ENCODE measurements at regions not wholly inside any gene's neighbourhood (a gene's known extent, or its start where the extent isn't known, plus 50 kb on each side); places are given as distances from the start of the nearest gene placed in this dataset.
"Not testable (repeated sequence)": the region's sequence is repeated elsewhere in the genome, so short reads cannot be mapped to it uniquely, and the experiment has no call there.

DNA sequence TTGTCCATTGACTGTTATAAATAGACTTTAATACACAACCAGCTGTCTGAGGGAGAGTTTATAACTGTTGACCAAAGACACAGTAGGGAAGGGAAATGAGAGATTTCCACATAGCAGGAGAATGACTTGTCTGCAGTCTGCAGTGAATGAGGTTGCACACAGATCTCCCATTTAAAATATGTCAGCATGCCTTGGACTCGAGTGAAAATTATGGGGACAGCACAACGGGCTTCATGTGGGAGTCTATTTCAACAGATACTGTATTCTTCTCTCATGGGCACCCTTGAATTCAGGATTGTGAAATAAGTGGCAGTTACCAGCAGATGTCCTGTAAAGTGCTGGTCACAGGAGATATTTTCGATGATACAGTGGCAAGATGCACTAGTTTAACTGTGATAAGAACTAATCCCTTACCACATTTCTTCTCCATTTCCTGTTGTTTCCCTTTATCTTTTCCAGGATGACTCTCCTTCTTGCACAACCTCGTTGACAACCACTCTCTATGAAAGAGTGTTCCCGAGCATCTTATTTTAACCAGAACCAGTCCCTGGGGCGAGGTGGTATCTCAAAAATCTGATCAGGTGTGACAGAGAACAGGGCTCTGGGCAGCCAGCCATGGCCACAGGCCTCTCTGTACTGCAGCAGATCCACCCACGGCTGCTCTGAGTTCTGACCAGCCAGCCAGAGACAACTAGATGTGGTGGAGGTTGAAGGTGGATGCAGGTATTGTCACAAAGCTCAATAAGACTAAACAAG lies 51.5 kb upstream of the MAP3K1 start:
- DNase-seq (ENCODE audit: low spot score) = no peak
- intact Hi-C loops (cut with DNase I) = no loop called here

GRCh38 chr5:56763182-56763581 lies 52.2 kb upstream of the MAP3K1 start:
- intact Hi-C loops (cut with DNase I) = no loop called here
- DNase-seq (ENCODE audit: low spot score) = no peak

- DNase-seq (ENCODE audit: low spot score) = no peak
- intact Hi-C loops (cut with DNase I) = no loop called here
Observed at GRCh38 chr5:56761151-56761885, 54.0 kb upstream of the MAP3K1 start.

- intact Hi-C loops (cut with DNase I) = no loop called here
- DNase-seq (ENCODE audit: low spot score) = no peak
Observed at GRCh38 chr5:56760723-56761122, 54.6 kb upstream of the MAP3K1 start.

- no peak for DNase-seq (ENCODE audit: low spot score)
- intact Hi-C loops (cut with DNase I) = no loop called here
Observed at GRCh38 chr5:56759521-56760216, 55.7 kb upstream of the MAP3K1 start.

GRCh38 chr5:56757077-56757476 lies 58.3 kb upstream of the MAP3K1 start:
- no peak for DNase-seq (ENCODE audit: low spot score)
- intact Hi-C loops (cut with DNase I) = no loop called here

DNA sequence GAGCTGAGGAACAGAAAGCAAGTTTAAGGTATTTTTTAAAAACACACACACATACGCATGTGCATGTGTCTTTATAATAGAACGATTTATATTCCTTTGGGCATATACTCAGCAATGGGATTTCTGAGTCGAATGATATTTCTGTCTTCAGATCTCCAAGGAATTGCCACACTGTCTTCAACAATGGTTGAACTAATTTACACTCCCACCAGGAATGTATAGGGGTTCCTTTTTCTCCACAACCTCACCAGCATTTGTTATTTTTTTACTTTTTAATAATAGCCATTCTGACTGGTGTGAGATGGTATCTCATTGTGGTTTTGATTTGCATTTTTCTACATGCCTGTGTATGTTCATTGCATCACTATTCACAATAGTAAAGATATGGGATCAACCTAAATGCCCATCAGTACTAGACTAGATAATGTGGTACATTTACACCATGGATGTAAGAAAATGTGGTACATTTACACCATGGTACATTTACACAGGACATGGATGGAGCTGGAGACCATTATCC lies 60.3 kb upstream of the MAP3K1 start:
- DNase-seq (ENCODE audit: low spot score) = no peak
- intact Hi-C loops (cut with DNase I) = no loop called here

GRCh38 chr5:56753588-56753987 lies 61.8 kb upstream of the MAP3K1 start:
- DNase-seq (ENCODE audit: low spot score); intact Hi-C loops (cut with DNase I): not testable (repeated sequence)

GRCh38 chr5:56751572-56752313 lies 63.6 kb upstream of the MAP3K1 start:
- intact Hi-C loops (cut with DNase I) = no loop called here
- no peak for DNase-seq (ENCODE audit: low spot score)

GRCh38 chr5:56749842-56750241 lies 65.5 kb upstream of the MAP3K1 start:
- intact Hi-C loops (cut with DNase I) = no loop called here
- no peak for DNase-seq (ENCODE audit: low spot score)

DNA sequence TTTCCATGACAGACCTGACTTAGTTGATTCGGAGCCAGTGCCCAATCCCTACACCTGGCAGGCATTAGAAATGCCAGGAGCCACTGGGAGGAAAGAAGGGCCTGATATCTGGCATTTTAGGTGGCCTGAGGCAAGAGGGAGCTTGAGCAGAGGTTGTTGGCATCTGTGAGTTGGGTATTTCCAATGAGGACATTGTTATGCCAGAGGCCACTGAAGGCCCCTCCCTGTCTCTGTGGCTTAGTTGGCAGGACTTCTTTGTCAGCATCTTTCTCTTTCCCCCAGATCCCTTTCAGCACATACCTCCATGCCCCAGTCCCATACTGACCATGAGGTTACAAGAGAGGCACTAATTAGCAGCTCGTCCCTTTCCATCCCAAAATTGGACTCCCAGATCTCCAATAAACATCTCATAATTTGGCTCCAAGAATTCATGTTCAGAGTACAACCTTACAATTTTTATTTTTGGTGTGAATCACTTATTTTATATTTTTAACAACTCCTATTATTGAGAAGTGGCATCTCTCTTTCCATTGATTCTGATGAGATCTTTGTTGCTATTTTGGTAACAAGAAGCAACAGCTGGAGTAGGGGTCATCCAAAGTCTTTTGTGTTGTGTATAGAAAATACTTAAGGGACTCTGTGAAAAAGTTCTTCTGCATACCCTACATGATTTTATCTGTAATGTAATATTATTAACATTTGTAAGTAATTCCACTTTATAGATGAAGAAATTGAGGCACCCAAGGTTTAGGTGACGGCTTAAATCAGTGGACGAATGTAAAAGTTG lies 68.6 kb upstream of the MAP3K1 start:
- intact Hi-C loops (cut with DNase I) = no loop called here
- DNase-seq (ENCODE audit: low spot score) = no peak

- intact Hi-C loops (cut with DNase I) = no loop called here
- DNase-seq (ENCODE audit: low spot score) = no peak
Observed at GRCh38 chr5:56745864-56746263, 69.5 kb upstream of the MAP3K1 start.

GRCh38 chr5:56740868-56741267 lies 74.5 kb upstream of the MAP3K1 start:
- no peak for DNase-seq (ENCODE audit: low spot score)
- intact Hi-C loops (cut with DNase I) = no loop called here

GRCh38 chr5:56739990-56740389 lies 75.4 kb upstream of the MAP3K1 start:
- DNase-seq (ENCODE audit: low spot score) = no peak
- intact Hi-C loops (cut with DNase I) = no loop called here

DNA sequence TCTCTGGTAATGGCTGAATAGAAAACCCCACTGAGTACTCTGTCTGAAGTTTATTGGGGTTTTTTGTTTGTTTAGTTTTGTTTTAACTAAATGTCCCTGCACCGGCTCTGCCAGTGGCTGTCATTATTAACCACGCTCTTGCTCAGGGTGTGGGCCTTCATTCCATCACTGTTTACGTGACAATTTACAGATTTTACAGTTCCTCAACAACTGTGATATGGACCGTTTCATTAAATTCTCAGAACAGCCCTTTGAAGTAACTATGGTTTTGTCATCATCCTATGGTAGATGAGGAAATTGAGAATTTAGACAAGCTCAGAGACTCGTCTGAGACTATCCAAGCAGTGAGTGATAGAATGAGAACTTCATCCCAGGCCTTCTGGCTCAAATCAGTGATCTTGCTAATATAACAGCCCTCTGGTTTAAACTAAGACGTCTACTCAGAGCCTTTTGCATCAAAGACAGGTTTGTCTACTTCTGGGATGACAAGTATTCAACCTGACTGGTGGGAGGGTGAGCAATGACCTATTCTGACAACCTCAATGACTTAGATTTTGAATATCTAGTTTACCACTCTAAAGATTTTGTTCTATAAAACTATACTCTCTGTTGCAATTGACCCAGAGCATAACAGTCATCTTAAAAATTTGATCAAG lies 77.3 kb upstream of the MAP3K1 start:
- no peak for DNase-seq (ENCODE audit: low spot score)
- intact Hi-C loops (cut with DNase I) = no loop called here

DNA sequence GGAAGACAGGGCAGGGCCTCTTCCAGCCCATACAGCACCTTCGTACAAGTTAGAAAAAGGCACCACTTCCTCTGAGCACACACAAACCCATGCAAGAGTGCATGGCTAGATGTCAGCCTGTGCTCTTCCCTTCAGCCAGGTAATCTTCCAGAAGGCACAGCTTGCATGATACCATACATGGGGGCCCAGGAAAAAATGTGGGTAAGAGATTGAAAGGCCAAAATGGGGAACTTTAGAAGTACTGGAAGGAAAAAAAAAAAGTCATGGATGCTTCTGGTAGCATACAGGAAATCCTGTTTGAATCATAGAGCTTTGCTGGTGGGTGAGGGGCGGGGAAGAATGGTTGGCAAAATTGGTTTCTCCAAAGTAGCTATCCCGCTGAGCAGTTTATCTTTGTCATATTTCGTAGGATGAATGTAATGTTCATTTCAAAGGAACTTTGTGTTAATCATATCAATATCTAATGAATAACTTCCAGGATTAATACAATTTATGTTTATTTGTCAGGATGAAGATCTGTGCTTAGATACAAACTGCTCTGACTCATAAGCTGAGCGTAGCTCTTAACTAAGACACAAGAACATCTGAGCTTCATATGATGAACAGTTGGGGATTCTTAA lies 78.2 kb upstream of the MAP3K1 start:
- no peak for DNase-seq (ENCODE audit: low spot score)
- intact Hi-C loops (cut with DNase I) = no loop called here

- intact Hi-C loops (cut with DNase I) = no loop called here
- DNase-seq (ENCODE audit: low spot score) = no peak
Observed at GRCh38 chr5:56735849-56736641, 79.3 kb upstream of the MAP3K1 start.
